ENCODE measurements at regions not wholly inside any gene's neighbourhood (a gene's known extent, or its start where the extent isn't known, plus 50 kb on each side); places are given as distances from the start of the nearest gene placed in this dataset.
A peak's percentile ranks its signal among the peaks of the same experiment; 100 is the strongest.

DNA sequence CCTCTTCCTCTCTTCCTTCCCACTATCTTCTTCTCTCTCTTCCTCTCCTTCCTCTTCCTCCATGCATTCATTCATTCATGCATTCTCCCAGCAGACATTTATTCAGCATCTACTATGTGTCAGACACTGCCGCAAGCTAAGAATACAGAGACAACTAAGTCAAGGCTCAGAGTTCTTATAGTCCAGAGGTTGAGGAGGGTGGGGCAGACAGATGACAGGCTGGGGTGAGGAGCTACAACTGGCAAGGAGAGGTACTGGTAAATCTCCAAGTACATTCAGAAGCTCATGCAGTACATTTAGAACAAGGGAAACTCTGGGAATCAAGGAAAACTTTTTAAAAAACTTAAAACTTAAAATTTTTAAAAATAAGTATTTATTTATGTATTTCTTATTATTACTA is 56.4 kb upstream of the FMOD start (continued):
- no peak for TF ChIP-seq BHLHE40 (IDR thresholded peaks at IDR 0.05; ENCODE audit: low read length)
- no peak for TF ChIP-seq ZNF274 (CRISPR knock-in tag; IDR thresholded peaks at IDR 0.05)
- TF ChIP-seq SRSF9 (IDR thresholded peaks at IDR 0.05; ENCODE audit: borderline replicate concordance, insufficient read depth, low read depth, low read length, poor library complexity, severe bottlenecking): no peak
- TF ChIP-seq NRL (CRISPR knock-in tag; IDR thresholded peaks at IDR 0.05; ENCODE audit: borderline replicate concordance): no peak
- no peak for TF ChIP-seq REPIN1 (CRISPR knock-in tag; IDR thresholded peaks at IDR 0.05; ENCODE audit: borderline replicate concordance, low read depth)
- TF ChIP-seq, protein P1, sequence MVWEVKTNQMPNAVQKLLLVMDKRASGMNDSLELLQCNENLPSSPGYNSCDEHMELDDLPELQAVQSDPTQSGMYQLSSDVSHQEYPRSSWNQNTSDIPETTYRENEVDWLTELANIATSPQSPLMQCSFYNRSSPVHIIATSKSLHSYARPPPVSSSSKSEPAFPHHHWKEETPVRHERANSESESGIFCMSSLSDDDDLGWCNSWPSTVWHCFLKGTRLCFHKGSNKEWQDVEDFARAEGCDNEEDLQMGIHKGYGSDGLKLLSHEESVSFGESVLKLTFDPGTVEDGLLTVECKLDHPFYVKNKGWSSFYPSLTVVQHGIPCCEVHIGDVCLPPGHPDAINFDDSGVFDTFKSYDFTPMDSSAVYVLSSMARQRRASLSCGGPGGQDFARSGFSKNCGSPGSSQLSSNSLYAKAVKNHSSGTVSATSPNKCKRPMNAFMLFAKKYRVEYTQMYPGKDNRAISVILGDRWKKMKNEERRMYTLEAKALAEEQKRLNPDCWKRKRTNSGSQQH (CRISPR knock-in tag; IDR thresholded peaks at IDR 0.05; ENCODE audit: low read depth): no peak

DNA sequence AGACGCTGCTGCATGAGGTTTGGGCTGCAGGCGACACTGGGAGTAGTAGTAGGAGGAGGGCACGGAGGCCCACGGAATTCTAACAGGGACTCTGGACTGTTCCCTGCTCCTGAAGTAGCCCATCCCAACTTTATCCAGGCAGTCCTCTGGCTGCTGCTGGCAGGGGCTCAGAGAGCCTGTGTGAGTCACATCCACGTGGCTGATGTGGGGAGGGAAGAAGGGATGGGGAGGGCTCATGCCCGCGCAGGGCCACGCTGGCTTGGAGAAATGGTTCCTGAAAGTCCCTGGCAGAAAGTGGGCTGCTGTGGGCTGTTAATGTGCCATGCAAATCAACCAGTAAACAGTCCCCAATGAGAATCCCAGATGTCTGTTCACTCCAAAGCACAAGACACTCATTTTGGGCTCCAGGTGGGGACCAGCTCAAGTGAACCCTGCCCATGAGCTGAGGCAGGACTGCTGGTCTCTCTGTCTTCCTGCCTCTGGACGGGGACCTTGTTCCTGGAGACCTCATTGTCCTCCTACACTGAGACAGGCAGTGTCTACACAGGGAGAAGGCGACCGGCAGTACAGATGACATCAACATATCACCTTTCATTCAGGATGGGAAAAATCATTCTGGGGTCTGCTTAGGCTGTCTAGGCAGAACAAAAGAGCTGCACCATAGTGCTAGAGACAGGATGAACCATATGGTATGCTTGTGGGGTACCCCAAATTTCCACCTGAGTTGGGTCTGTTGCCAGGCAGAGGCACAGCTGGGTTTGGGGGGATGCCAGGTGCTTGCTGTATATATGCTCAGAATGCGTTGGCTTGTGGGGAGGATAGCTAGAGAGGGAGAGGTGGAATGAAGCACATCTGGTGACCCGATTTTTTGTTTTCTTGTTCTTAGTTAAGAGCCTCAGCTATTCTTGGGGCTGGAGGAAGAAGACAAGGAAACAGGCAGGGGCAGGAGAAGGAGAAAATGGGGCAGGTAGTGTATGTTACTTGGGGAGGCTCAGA is 57.9 kb upstream of the FMOD start:
- Histone ChIP-seq H4K20me1 (ENCODE audit: insufficient read depth, low read length) (no peaks in the 10 kb centered on the region), H3K27me3 (ENCODE audit: control insufficient read depth in 1 of 2, insufficient read depth in 2 of 2, low read length in 2 of 2) (peaks cover 0 to 15% of the 10 kb centered on the region in 2 experiments; a peak in 2 of 5 replicates), H3K27ac (ENCODE audit: extremely low read length, insufficient read depth, low read length) (no peak overlapping the region), H3K4me3 (replicated peaks in 1 of 3; ENCODE audit: insufficient read depth in 1 of 3, low read depth in 2 of 3, low read length in 3 of 3) (no peak overlapping the region), H3K36me3 (replicated peaks in 1 of 2; ENCODE audit: control insufficient read depth in 1 of 2, insufficient read depth in 2 of 2, low read length in 2 of 2) (no peaks in the 10 kb centered on the region), H3K4me1 (ENCODE audit: insufficient read depth, low read length) (no peaks in the 10 kb centered on the region), H3K9ac (ENCODE audit: insufficient read depth, low read depth, low read length) (no peak overlapping the region), H3K9me3 (ENCODE audit: low read length) (no peaks in the 10 kb centered on the region), H2AFZ (ENCODE audit: low read length) (no peak overlapping the region), H3K79me2 (ENCODE audit: insufficient read depth, low read length) (no peaks in the 10 kb centered on the region), H3K4me2 (ENCODE audit: low read depth, low read length) (no peak overlapping the region)
- DNase-seq (ENCODE audit: low spot score): no peak
- intact Hi-C loops (cut with micrococcal nuclease; ENCODE audit: unreplicated experiment) (no loop called here), in situ Hi-C loops (cut with HindIII; ENCODE audit: extremely low pct_ligation_motif_present, low pct_unique_long_range_greater_than_20kb) (no loop called here)
- BruUV-seq (replicated peaks): no TSS peak
- no peak for TF ChIP-seq ZNF12 (CRISPR knock-in tag; IDR thresholded peaks at IDR 0.05)
- TF ChIP-seq FOSL2 (CRISPR knock-in tag; IDR thresholded peaks at IDR 0.05): peak; percentile 33; the same call in 1 of the 2 replicates
- no peak for FAIRE-seq
- POLR2A ChIA-PET: no interaction called here
- WGBS (ENCODE audit: low lambda C conversion rate): 8% methylated on average over 10 of the region's 13 CpGs
- CTCF ChIA-PET (ENCODE audit: low intra/inter-chr PET ratio, low total read pairs): no interaction called here
- no peak; the same call in 1 of the 3 replicates for ATAC-seq
